OCI-LY1 (cell line): ENCODE measurements at regions not wholly inside any gene's neighbourhood (a gene's known extent, or its start where the extent isn't known, plus 50 kb on each side); places are given as distances from the start of the nearest gene placed in this dataset.

Experiments used
- H2AFZ ChIP-seq: fragments of 200-600 bp; sonication (generic), shearing (Covaris generic); 2 replicates; pipeline ENCODE4 v1.6.0; 2014; ENCODE audit warnings: antibody characterized with exemption, mild to moderate bottlenecking, low read length
- H3F3A ChIP-seq: fragments of 200-600 bp; sonication (generic), shearing (Covaris generic); 2 replicates; pipeline ENCODE4 v1.6.0; 2014; ENCODE audit warnings: mild to moderate bottlenecking, antibody characterized with exemption, low read length, moderate library complexity; ENCODE audit not compliant: insufficient read depth
- H3K27ac ChIP-seq: fragments of 200-600 bp; sonication (generic); 2 replicates; pipeline ENCODE4 v1.5.1; 2014; ENCODE audit warnings: low read length, mixed run types, mild to moderate bottlenecking, low read depth; ENCODE audit not compliant: poor library complexity, severe bottlenecking
- H3K27me3 ChIP-seq: fragments of 200-600 bp; sonication (generic); 2 replicates; pipeline ENCODE4 v1.6.0; 2014; ENCODE audit warnings: antibody characterized with exemption, mild to moderate bottlenecking, low read length, moderate library complexity; ENCODE audit not compliant: insufficient read depth
- H3K36me3 ChIP-seq: fragments of 200-600 bp; sonication (generic); 2 replicates; pipeline ENCODE4 v1.6.1; 2014; ENCODE audit warnings: mild to moderate bottlenecking, antibody characterized with exemption, low read length, moderate library complexity, mixed read lengths; ENCODE audit not compliant: insufficient read depth
- H3K4me1 ChIP-seq: fragments of 200-600 bp; sonication (generic); 2 replicates; pipeline ENCODE4 v1.5.1; 2014; ENCODE audit warnings: mild to moderate bottlenecking, low read length, moderate library complexity; ENCODE audit not compliant: insufficient read depth, severe bottlenecking
- H3K4me2 ChIP-seq: fragments of 200-600 bp; sonication (generic), shearing (Covaris generic); 2 replicates; pipeline ENCODE4 v1.6.1; 2014; ENCODE audit warnings: low read length
- H3K4me3 ChIP-seq: fragments of 200-600 bp; sonication (generic); 2 replicates; pipeline ENCODE4 v1.5.1; 2014; ENCODE audit warnings: low read length, low read depth, mild to moderate bottlenecking, mixed read lengths; ENCODE audit not compliant: poor library complexity, severe bottlenecking
- H3K79me2 ChIP-seq: fragments of 200-600 bp; shearing (Covaris generic); 2 replicates; pipeline ENCODE4 v1.6.1; 2016; ENCODE audit warnings: mixed run types, low read length, mixed read lengths; ENCODE audit not compliant: insufficient read depth
- H3K9ac ChIP-seq: fragments of 200-600 bp; sonication (generic), shearing (Covaris generic); 2 replicates; pipeline ENCODE4 v1.6.1; 2014; ENCODE audit warnings: mild to moderate bottlenecking, low read length, mixed read lengths
- H3K9me2 ChIP-seq: fragments of 200-600 bp; sonication (generic), shearing (Covaris generic); 2 replicates; pipeline ENCODE4 v1.6.1; 2014; ENCODE audit warnings: low read depth, mild to moderate bottlenecking, low read length, mixed read lengths
- H3K9me3 ChIP-seq: fragments of 200-600 bp; shearing (Covaris generic); 2 replicates; pipeline ENCODE4 v1.6.1; 2014; ENCODE audit warnings: low read length, mixed read lengths
- H4K20me1 ChIP-seq: fragments of 200-600 bp; sonication (generic), shearing (Covaris generic); 2 replicates; pipeline ENCODE4 v1.6.0; 2016; ENCODE audit warnings: mild to moderate bottlenecking, low read length; ENCODE audit not compliant: insufficient read depth
- EZH2 ChIP-seq: fragments of 200-600 bp; sonication (generic), shearing (Covaris generic); IDR thresholded peaks from 2 replicates; pipeline ENCODE4 v1.8.0; 2017; ENCODE audit warnings: borderline replicate concordance, mixed run types, mild to moderate bottlenecking, antibody characterized with exemption, low read length, moderate library complexity, mixed read lengths
- TF ChIP-seq, protein P1 (sequence below): fragments of 200-600 bp; sonication (generic), shearing (Covaris generic); IDR thresholded peaks from 2 replicates; pipeline ENCODE4 v1.5.1; 2017; ENCODE audit warnings: mild to moderate bottlenecking, antibody characterized with exemption, low read length, moderate library complexity, mixed read lengths

DNA sequence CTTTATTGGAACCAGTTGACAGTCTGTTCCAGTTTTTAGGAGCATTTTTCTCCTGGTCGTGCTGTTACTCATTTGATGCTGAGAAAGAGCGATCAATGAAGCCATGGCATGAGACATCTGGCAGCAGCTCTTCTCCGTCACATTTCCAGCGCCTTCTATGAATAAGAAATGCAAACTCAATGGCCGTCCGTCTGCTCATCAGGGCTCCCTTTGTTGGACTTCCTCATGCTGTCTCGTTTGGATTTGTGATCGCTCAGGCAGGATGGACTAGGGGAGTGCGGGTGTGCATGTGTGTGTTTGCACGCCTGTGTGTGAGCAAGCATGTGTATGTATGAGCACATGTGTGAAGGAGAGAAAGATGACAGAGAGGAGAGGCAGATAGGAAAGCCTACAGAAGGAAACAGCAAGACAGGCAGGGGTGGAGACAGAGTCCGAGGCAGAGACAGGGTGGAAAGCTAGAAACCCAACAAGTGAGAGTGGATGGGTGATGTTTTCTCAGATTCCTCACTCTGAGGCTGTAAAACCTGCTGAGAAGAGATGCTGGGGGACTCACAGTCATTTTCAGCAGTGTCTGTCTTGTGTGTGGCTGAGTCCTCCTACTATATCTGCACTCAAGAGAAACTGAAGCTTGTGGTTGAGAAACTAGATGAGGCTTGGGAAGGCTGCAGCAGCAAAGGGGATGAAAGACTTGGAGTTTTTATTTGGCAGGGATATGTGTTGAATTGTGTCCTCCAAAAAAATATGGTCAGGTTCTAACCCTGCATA, 56.0 kb upstream of the CLMP start:
- H3K36me3 ChIP-seq: no peaks in the 10 kb centered on the region
- H3F3A ChIP-seq: no peaks in the 10 kb centered on the region
- no peak overlapping the region for H2AFZ ChIP-seq
- no peaks in the 10 kb centered on the region for H3K79me2 ChIP-seq
- H3K9me2 ChIP-seq: no peaks in the 10 kb centered on the region
- no peaks in the 10 kb centered on the region for H4K20me1 ChIP-seq
- H3K27me3 ChIP-seq: no peaks in the 10 kb centered on the region
- TF ChIP-seq EZH2: no peak
- TF ChIP-seq, protein P1, sequence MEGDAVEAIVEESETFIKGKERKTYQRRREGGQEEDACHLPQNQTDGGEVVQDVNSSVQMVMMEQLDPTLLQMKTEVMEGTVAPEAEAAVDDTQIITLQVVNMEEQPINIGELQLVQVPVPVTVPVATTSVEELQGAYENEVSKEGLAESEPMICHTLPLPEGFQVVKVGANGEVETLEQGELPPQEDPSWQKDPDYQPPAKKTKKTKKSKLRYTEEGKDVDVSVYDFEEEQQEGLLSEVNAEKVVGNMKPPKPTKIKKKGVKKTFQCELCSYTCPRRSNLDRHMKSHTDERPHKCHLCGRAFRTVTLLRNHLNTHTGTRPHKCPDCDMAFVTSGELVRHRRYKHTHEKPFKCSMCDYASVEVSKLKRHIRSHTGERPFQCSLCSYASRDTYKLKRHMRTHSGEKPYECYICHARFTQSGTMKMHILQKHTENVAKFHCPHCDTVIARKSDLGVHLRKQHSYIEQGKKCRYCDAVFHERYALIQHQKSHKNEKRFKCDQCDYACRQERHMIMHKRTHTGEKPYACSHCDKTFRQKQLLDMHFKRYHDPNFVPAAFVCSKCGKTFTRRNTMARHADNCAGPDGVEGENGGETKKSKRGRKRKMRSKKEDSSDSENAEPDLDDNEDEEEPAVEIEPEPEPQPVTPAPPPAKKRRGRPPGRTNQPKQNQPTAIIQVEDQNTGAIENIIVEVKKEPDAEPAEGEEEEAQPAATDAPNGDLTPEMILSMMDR: no peak
- no peak overlapping the region for H3K4me3 ChIP-seq
- no peaks in the 10 kb centered on the region for H3K4me1 ChIP-seq
- H3K4me2 ChIP-seq: no peak overlapping the region
- H3K27ac ChIP-seq: no peak overlapping the region
- no peaks in the 10 kb centered on the region for H3K9me3 ChIP-seq
- no peak overlapping the region for H3K9ac ChIP-seq

GRCh38 chr11:123249354-123249753, 54.3 kb upstream of the CLMP start:
- H3K4me1 ChIP-seq: no peaks in the 10 kb centered on the region
- TF ChIP-seq, protein P1: no peak
- TF ChIP-seq EZH2: no peak
- no peak overlapping the region for H2AFZ ChIP-seq

DNA sequence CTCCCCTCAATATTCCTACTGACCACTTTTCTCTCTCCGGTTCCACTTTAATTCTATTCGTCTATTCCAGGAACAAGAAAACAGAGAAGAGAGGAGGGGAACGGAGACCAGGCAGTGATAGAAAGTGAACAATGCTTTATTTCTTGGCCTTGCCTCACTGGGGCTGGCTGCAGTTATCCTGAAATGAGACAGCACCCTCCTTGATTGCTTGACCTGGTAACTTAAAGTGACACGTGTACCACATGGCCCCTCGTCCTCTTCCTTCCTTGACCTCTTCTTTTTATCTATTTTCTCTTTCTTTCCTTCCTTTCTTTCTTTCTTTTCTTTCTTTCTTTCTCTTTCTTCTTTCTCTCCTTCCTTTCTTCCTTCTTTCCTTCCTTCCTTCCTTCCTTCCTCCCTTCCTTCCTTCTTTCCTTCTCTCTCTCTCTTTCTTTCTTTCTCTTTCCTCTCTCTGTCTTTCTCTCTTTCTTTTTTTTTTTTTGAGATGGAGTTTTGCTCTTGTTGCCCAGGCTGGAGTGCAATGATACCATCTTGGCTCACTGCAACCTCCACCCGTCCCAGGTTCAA, 52.8 kb upstream of the CLMP start:
- no peaks in the 10 kb centered on the region for H3F3A ChIP-seq
- H3K36me3 ChIP-seq: no peaks in the 10 kb centered on the region
- no peak overlapping the region for H3K4me2 ChIP-seq
- H3K27ac ChIP-seq: no peak overlapping the region
- H3K9me2 ChIP-seq: no peaks in the 10 kb centered on the region
- H3K9ac ChIP-seq: no peak overlapping the region
- no peak overlapping the region for H3K4me3 ChIP-seq
- TF ChIP-seq, protein P1: no peak
- TF ChIP-seq EZH2: no peak
- no peaks in the 10 kb centered on the region for H4K20me1 ChIP-seq
- no peaks in the 10 kb centered on the region for H3K9me3 ChIP-seq
- H3K79me2 ChIP-seq: no peaks in the 10 kb centered on the region
- H2AFZ ChIP-seq: no peak overlapping the region
- H3K27me3 ChIP-seq: no peaks in the 10 kb centered on the region
- no peaks in the 10 kb centered on the region for H3K4me1 ChIP-seq

More at GRCh38 chr11:123249354-123249753, 54.3 kb upstream of the CLMP start:
- no peaks in the 10 kb centered on the region for H3K27me3 ChIP-seq
- no peaks in the 10 kb centered on the region for H3K36me3 ChIP-seq
- H3K4me3 ChIP-seq: no peak overlapping the region
- H3K9ac ChIP-seq: no peak overlapping the region
- no peaks in the 10 kb centered on the region for H3F3A ChIP-seq
- H3K9me2 ChIP-seq: no peaks in the 10 kb centered on the region
- no peaks in the 10 kb centered on the region for H3K9me3 ChIP-seq
- H3K27ac ChIP-seq: no peak overlapping the region
- H3K4me2 ChIP-seq: no peak overlapping the region
- no peaks in the 10 kb centered on the region for H4K20me1 ChIP-seq
- no peaks in the 10 kb centered on the region for H3K79me2 ChIP-seq
